HepG2 (cell line): ENCODE measurements at regions not wholly inside any gene's neighbourhood (a gene's known extent, or its start where the extent isn't known, plus 50 kb on each side); places are given as distances from the start of the nearest gene placed in this dataset.

Experiments used
- CTCF ChIP-seq: sonication (generic); formaldehyde crosslinking; IDR thresholded peaks from 2 replicates; pipeline ENCODE4 v1.5.0; 2020; ENCODE audit warnings: mild to moderate bottlenecking, missing genetic modification reagents, moderate library complexity
- GABPA ChIP-seq, 2 experiments: IDR thresholded peaks; 2 replicates each; pipeline ENCODE4 v1.6.1; 2011 to 2016; ENCODE audit warnings: low read depth in 2 of 2, low read length in 1 of 2, missing biosample characterization in 1 of 2, missing genetic modification characterization in 1 of 2
- HMG20A ChIP-seq: IDR thresholded peaks from 2 replicates; pipeline ENCODE4 v1.6.1; 2016; ENCODE audit warnings: borderline replicate concordance
- TF ChIP-seq, protein P1 (sequence below): sonication (generic); formaldehyde crosslinking; IDR thresholded peaks from 2 replicates; pipeline ENCODE4 v1.8.1; 2023; ENCODE audit warnings: missing genetic modification reagents, inconsistent platforms, borderline replicate concordance
- TF ChIP-seq, protein P2 (sequence below): sonication (generic); formaldehyde crosslinking; IDR thresholded peaks from 2 replicates; pipeline ENCODE4 v1.4.0; 2020; ENCODE audit warnings: missing genetic modification reagents, mild to moderate bottlenecking, borderline replicate concordance

GRCh38 chr12:127233016-127233415 is 1034.0 kb upstream of the TMEM132C start:
- TF ChIP-seq, protein P1, sequence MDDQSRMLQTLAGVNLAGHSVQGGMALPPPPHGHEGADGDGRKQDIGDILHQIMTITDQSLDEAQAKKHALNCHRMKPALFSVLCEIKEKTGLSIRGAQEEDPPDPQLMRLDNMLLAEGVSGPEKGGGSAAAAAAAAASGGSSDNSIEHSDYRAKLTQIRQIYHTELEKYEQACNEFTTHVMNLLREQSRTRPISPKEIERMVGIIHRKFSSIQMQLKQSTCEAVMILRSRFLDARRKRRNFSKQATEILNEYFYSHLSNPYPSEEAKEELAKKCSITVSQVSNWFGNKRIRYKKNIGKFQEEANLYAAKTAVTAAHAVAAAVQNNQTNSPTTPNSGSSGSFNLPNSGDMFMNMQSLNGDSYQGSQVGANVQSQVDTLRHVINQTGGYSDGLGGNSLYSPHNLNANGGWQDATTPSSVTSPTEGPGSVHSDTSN, result no peak
- TF ChIP-seq, protein P2, sequence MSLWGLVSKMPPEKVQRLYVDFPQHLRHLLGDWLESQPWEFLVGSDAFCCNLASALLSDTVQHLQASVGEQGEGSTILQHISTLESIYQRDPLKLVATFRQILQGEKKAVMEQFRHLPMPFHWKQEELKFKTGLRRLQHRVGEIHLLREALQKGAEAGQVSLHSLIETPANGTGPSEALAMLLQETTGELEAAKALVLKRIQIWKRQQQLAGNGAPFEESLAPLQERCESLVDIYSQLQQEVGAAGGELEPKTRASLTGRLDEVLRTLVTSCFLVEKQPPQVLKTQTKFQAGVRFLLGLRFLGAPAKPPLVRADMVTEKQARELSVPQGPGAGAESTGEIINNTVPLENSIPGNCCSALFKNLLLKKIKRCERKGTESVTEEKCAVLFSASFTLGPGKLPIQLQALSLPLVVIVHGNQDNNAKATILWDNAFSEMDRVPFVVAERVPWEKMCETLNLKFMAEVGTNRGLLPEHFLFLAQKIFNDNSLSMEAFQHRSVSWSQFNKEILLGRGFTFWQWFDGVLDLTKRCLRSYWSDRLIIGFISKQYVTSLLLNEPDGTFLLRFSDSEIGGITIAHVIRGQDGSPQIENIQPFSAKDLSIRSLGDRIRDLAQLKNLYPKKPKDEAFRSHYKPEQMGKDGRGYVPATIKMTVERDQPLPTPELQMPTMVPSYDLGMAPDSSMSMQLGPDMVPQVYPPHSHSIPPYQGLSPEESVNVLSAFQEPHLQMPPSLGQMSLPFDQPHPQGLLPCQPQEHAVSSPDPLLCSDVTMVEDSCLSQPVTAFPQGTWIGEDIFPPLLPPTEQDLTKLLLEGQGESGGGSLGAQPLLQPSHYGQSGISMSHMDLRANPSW, result no peak
- TF ChIP-seq CTCF (CRISPR knock-in tag) (no peak), HMG20A (CRISPR knock-in tag) (no peak), GABPA (IDR thresholded peaks at IDR 0.05; ENCODE audit: low read depth, low read length) (no peak), GABPA (CRISPR knock-in tag; IDR thresholded peaks at IDR 0.05; ENCODE audit: low read depth) (no peak)
